HepG2 (cell line): ENCODE measurements at regions not wholly inside any gene's neighbourhood (a gene's known extent, or its start where the extent isn't known, plus 50 kb on each side); places are given as distances from the start of the nearest gene placed in this dataset.

Experiments used
- CREB1 ChIP-seq, 2 experiments: fragments of 450-650 bp in 1 of 2; IDR thresholded peaks; 2 replicates each; pipeline ENCODE4 v1.6.1; 2016 to 2017; ENCODE audit warnings: control low read depth in 1 of 2, mild to moderate bottlenecking in 1 of 2, missing compliant biosample characterization in 1 of 2, missing genetic modification characterization in 1 of 2
- CTCF ChIP-seq: sonication (generic); formaldehyde crosslinking; IDR thresholded peaks from 2 replicates; pipeline ENCODE4 v1.5.0; 2020; ENCODE audit warnings: mild to moderate bottlenecking, missing genetic modification reagents, moderate library complexity
- HDAC2 ChIP-seq: sonication (generic); formaldehyde crosslinking; IDR thresholded peaks from 2 replicates; pipeline ENCODE4 v1.4.0; 2020; ENCODE audit warnings: missing genetic modification reagents
- JUN ChIP-seq: sonication (generic); formaldehyde crosslinking; IDR thresholded peaks from 2 replicates; pipeline ENCODE4 v1.4.0; 2020; ENCODE audit warnings: mild to moderate bottlenecking, missing genetic modification reagents
- MLXIP ChIP-seq: sonication (generic); formaldehyde crosslinking; IDR thresholded peaks from 2 replicates; pipeline ENCODE4 v1.9.0; 2021; ENCODE audit warnings: missing genetic modification reagents, borderline replicate concordance
- MYNN ChIP-seq: sonication (generic); formaldehyde crosslinking; IDR thresholded peaks from 2 replicates; pipeline ENCODE4 v1.4.0; 2020; ENCODE audit warnings: mild to moderate bottlenecking, low read depth, missing genetic modification reagents
- POLR2AphosphoS5 ChIP-seq: IDR thresholded peaks from 2 replicates; pipeline ENCODE4 v1.6.1; 2012; ENCODE audit warnings: low read depth, low read length
- SRY ChIP-seq: sonication (generic); formaldehyde crosslinking; IDR thresholded peaks from 2 replicates; pipeline ENCODE4 v1.8.0; 2022; ENCODE audit warnings: mild to moderate bottlenecking, missing genetic modification reagents
- THRA ChIP-seq: sonication (generic); formaldehyde crosslinking; IDR thresholded peaks from 2 replicates; pipeline ENCODE4 v1.4.0; 2020; ENCODE audit warnings: missing genetic modification reagents, borderline replicate concordance
- ZFP36 ChIP-seq: fragments of 150-350 bp; IDR thresholded peaks from 2 replicates; pipeline ENCODE4 v1.6.1; 2018; ENCODE audit warnings: borderline replicate concordance, low read length, low read depth; ENCODE audit not compliant: partially characterized antibody
- ZNF580 ChIP-seq: IDR thresholded peaks from 2 replicates; pipeline ENCODE4 v1.6.1; 2016; ENCODE audit warnings: low read depth, borderline replicate concordance
- ZNF709 ChIP-seq: sonication (generic); formaldehyde crosslinking; IDR thresholded peaks from 2 replicates; pipeline ENCODE4 v1.5.0; 2020; ENCODE audit warnings: mild to moderate bottlenecking, missing genetic modification reagents

- TF ChIP-seq HDAC2 (CRISPR knock-in tag) (no peak), SRY (CRISPR knock-in tag) (no peak), ZFP36 (no peak), CTCF (CRISPR knock-in tag) (no peak), THRA (no peak), MLXIP (CRISPR knock-in tag) (no peak), MYNN (no peak), ZNF709 (CRISPR knock-in tag) (no peak), CREB1 (IDR thresholded peaks at IDR 0.05) (no peak), CREB1 (CRISPR knock-in tag; IDR thresholded peaks at IDR 0.05) (no peak), POLR2AphosphoS5 (no peak), ZNF580 (CRISPR knock-in tag) (no peak), JUN (no peak)
These were observed 246.5 kb downstream of the LRRN1 start for GRCh38 chr3:4045756-4046155.
